ENCODE measurements at regions not wholly inside any gene's neighbourhood (a gene's known extent, or its start where the extent isn't known, plus 50 kb on each side); places are given as distances from the start of the nearest gene placed in this dataset.

- DNase-seq, result no peak
Measured at GRCh38 chr16:85173981-85174751, 61.9 kb upstream of the CIBAR2 start.

GRCh38 chr16:85174871-85175723, 62.8 kb upstream of the CIBAR2 start:
- no peak for DNase-seq

GRCh38 chr16:85175724-85176233, 63.5 kb upstream of the CIBAR2 start:
- no peak for DNase-seq

GRCh38 chr16:85176541-85177447, 64.5 kb upstream of the CIBAR2 start:
- no peak for DNase-seq

GRCh38 chr16:85177448-85177846, 65.2 kb upstream of the CIBAR2 start:
- no peak for DNase-seq

GRCh38 chr16:85178006-85178591, 65.8 kb upstream of the CIBAR2 start:
- DNase-seq, result no peak

- DNase-seq, result no peak
Measured at GRCh38 chr16:85178596-85178995, 66.3 kb upstream of the CIBAR2 start.

GRCh38 chr16:85179344-85180046, 67.2 kb upstream of the CIBAR2 start:
- DNase-seq, result no peak

GRCh38 chr16:85180047-85180826, 68.0 kb upstream of the CIBAR2 start:
- no peak for DNase-seq

GRCh38 chr16:85180827-85181738, 68.8 kb upstream of the CIBAR2 start:
- no peak for DNase-seq

GRCh38 chr16:85181739-85182129, 69.5 kb upstream of the CIBAR2 start:
- DNase-seq, result no peak

GRCh38 chr16:85182286-85182685, 70.0 kb upstream of the CIBAR2 start:
- DNase-seq, result no peak

GRCh38 chr16:85182774-85183173, 70.5 kb upstream of the CIBAR2 start:
- DNase-seq, result no peak

- no peak for DNase-seq
Measured at GRCh38 chr16:85183564-85183963, 71.3 kb upstream of the CIBAR2 start.

GRCh38 chr16:85184404-85184803, 72.1 kb upstream of the CIBAR2 start:
- DNase-seq, result no peak

GRCh38 chr16:85185303-85186100, 73.2 kb upstream of the CIBAR2 start:
- no peak for DNase-seq

- DNase-seq, result no peak
Measured at GRCh38 chr16:85187002-85187401, 74.7 kb upstream of the CIBAR2 start.

- no peak for DNase-seq
Measured at GRCh38 chr16:85187447-85187846, 75.2 kb upstream of the CIBAR2 start.

GRCh38 chr16:85187886-85188285, 75.6 kb upstream of the CIBAR2 start:
- no peak for DNase-seq
